Activated naive CD4-positive, alpha-beta T cell treated with anti-CD3 and anti-CD28 coated beads, Interleukin-2, amount 10 ng/mL, durations not matched to agents 7 days and 5 days (primary cell): ENCODE measurements at regions not wholly inside any gene's neighbourhood (a gene's known extent, or its start where the extent isn't known, plus 50 kb on each side); places are given as distances from the start of the nearest gene placed in this dataset.

Experiments used
- CTCF ChIA-PET: fragments of 350-600 bp; sonication (Branson Sonifier 250); formaldehyde crosslinking; loops from one replicate; lab custom pipeline; 2021; ENCODE audit warnings: antibody characterized with exemption; lab: Charles Lee
- DNase-seq: peaks from one replicate; pipeline ENCODE4 v3.0.0-alpha.2; 2020
- H3K27ac Mint-ChIP-seq: one replicate; pipeline ENCODE4 v1.8.0; 2021; ENCODE audit warnings: mild to moderate bottlenecking, moderate library complexity, mixed read lengths
- H3K27me3 Mint-ChIP-seq: one replicate; pipeline ENCODE4 v1.8.0; 2021; ENCODE audit warnings: mild to moderate bottlenecking, mixed read lengths
- H3K36me3 Mint-ChIP-seq: one replicate; pipeline ENCODE4 v1.8.0; 2021; ENCODE audit warnings: mixed read lengths
- H3K4me1 Mint-ChIP-seq: one replicate; pipeline ENCODE4 v1.8.0; 2021; ENCODE audit warnings: mixed read lengths
- H3K4me3 Mint-ChIP-seq: one replicate; pipeline ENCODE4 v1.8.0; 2021; ENCODE audit warnings: mild to moderate bottlenecking, moderate library complexity, mixed read lengths
- H3K9me3 Mint-ChIP-seq: one replicate; pipeline ENCODE4 v1.8.0; 2021; ENCODE audit warnings: mixed read lengths

GRCh38 chr16:76612497-76612896 is 335.3 kb downstream of the CNTNAP4 start:
- Mint-ChIP-seq H3K4me1 (no peaks in the 10 kb centered on the region), H3K4me3 (no peak overlapping the region), H3K9me3 (peaks cover 3% of the 10 kb centered on the region), H3K27ac (no peak overlapping the region), H3K27me3 (no peaks in the 10 kb centered on the region), H3K36me3 (no peaks in the 10 kb centered on the region)
- CTCF ChIA-PET: no interaction called here
- DNase-seq: no peak

GRCh38 chr16:76614269-76614668 is 337.1 kb downstream of the CNTNAP4 start:
- H3K27ac Mint-ChIP-seq: no peak overlapping the region
- H3K4me3 Mint-ChIP-seq: no peak overlapping the region
- H3K9me3 Mint-ChIP-seq: peaks cover 5% of the 10 kb centered on the region
- no peaks in the 10 kb centered on the region for H3K27me3 Mint-ChIP-seq
- DNase-seq: no peak
- no peaks in the 10 kb centered on the region for H3K36me3 Mint-ChIP-seq
- CTCF ChIA-PET: no interaction called here
- H3K4me1 Mint-ChIP-seq: no peaks in the 10 kb centered on the region

GRCh38 chr16:76622876-76623275 is 345.7 kb downstream of the CNTNAP4 start:
- Mint-ChIP-seq H3K27me3 (no peaks in the 10 kb centered on the region), H3K9me3 (peaks cover 8% of the 10 kb centered on the region), H3K4me1 (no peaks in the 10 kb centered on the region), H3K4me3 (no peak overlapping the region), H3K36me3 (no peaks in the 10 kb centered on the region), H3K27ac (no peak overlapping the region)
- no peak for DNase-seq
- CTCF ChIA-PET: no interaction called here

- Mint-ChIP-seq H3K4me1 (no peaks in the 10 kb centered on the region), H3K27me3 (no peaks in the 10 kb centered on the region), H3K27ac (no peak overlapping the region), H3K4me3 (no peak overlapping the region), H3K36me3 (no peaks in the 10 kb centered on the region), H3K9me3 (peaks cover 19% of the 10 kb centered on the region)
- no peak for DNase-seq
- CTCF ChIA-PET: no interaction called here
Observed at GRCh38 chr16:76634847-76635697, 357.9 kb downstream of the CNTNAP4 start.

- CTCF ChIA-PET: no interaction called here
- no peak for DNase-seq
- peaks cover 12% of the 10 kb centered on the region for H3K9me3 Mint-ChIP-seq
- H3K27me3 Mint-ChIP-seq: no peaks in the 10 kb centered on the region
- no peak overlapping the region for H3K4me3 Mint-ChIP-seq
- H3K27ac Mint-ChIP-seq: no peak overlapping the region
- H3K36me3 Mint-ChIP-seq: no peaks in the 10 kb centered on the region
- no peaks in the 10 kb centered on the region for H3K4me1 Mint-ChIP-seq
Observed at GRCh38 chr16:76639685-76640289, 362.6 kb downstream of the CNTNAP4 start.

GRCh38 chr16:76650582-76650981 is 373.4 kb downstream of the CNTNAP4 start:
- H3K9me3 Mint-ChIP-seq: no peaks in the 10 kb centered on the region

GRCh38 chr16:76653390-76654026 is 376.3 kb downstream of the CNTNAP4 start:
- DNase-seq: no peak
- H3K9me3 Mint-ChIP-seq: no peaks in the 10 kb centered on the region

More at GRCh38 chr16:76650582-76650981, 373.4 kb downstream of the CNTNAP4 start:
- Mint-ChIP-seq H3K36me3 (no peaks in the 10 kb centered on the region), H3K27me3 (no peaks in the 10 kb centered on the region), H3K27ac (no peak overlapping the region), H3K4me3 (no peak overlapping the region), H3K4me1 (no peaks in the 10 kb centered on the region)
- CTCF ChIA-PET: no interaction called here
- DNase-seq: no peak

GRCh38 chr16:76654088-76654820 is 377.1 kb downstream of the CNTNAP4 start:
- H3K36me3 Mint-ChIP-seq: no peaks in the 10 kb centered on the region
- no peaks in the 10 kb centered on the region for H3K9me3 Mint-ChIP-seq
- CTCF ChIA-PET: interaction anchor here (1.0 kb wide), 1 partner anchor 871 kb away, joined by 3 read pairs; no protein-coding TSS in a partner anchor
- no peak for DNase-seq
- no peaks in the 10 kb centered on the region for H3K27me3 Mint-ChIP-seq
- no peak overlapping the region for H3K4me3 Mint-ChIP-seq
- no peak overlapping the region for H3K27ac Mint-ChIP-seq
- no peaks in the 10 kb centered on the region for H3K4me1 Mint-ChIP-seq

More at GRCh38 chr16:76653390-76654026, 376.3 kb downstream of the CNTNAP4 start:
- Mint-ChIP-seq H3K36me3 (no peaks in the 10 kb centered on the region), H3K27me3 (no peaks in the 10 kb centered on the region), H3K27ac (no peak overlapping the region), H3K4me3 (no peak overlapping the region), H3K4me1 (no peaks in the 10 kb centered on the region)
- CTCF ChIA-PET: interaction anchor here (0.5 to 1.0 kb wide), 3 partner anchors 861 to 870 kb away, joined by 3 read pairs; no protein-coding TSS in a partner anchor

- Mint-ChIP-seq H3K27ac (no peak overlapping the region), H3K9me3 (no peaks in the 10 kb centered on the region), H3K4me3 (no peak overlapping the region), H3K27me3 (no peaks in the 10 kb centered on the region), H3K36me3 (no peaks in the 10 kb centered on the region), H3K4me1 (no peaks in the 10 kb centered on the region)
- no peak for DNase-seq
- CTCF ChIA-PET: no interaction called here
Observed at GRCh38 chr16:76656994-76657393, 379.8 kb downstream of the CNTNAP4 start.

GRCh38 chr16:76661691-76662235 is 384.6 kb downstream of the CNTNAP4 start:
- CTCF ChIA-PET: no interaction called here
- no peak overlapping the region for H3K27ac Mint-ChIP-seq
- no peaks in the 10 kb centered on the region for H3K9me3 Mint-ChIP-seq
- H3K27me3 Mint-ChIP-seq: no peaks in the 10 kb centered on the region
- no peaks in the 10 kb centered on the region for H3K36me3 Mint-ChIP-seq
- H3K4me1 Mint-ChIP-seq: no peaks in the 10 kb centered on the region
- no peak for DNase-seq
- no peak overlapping the region for H3K4me3 Mint-ChIP-seq

GRCh38 chr16:76665571-76666275 is 388.5 kb downstream of the CNTNAP4 start:
- Mint-ChIP-seq H3K36me3 (no peaks in the 10 kb centered on the region), H3K4me3 (no peak overlapping the region), H3K4me1 (no peaks in the 10 kb centered on the region), H3K27me3 (no peaks in the 10 kb centered on the region), H3K27ac (no peak overlapping the region), H3K9me3 (no peaks in the 10 kb centered on the region)
- DNase-seq: no peak
- CTCF ChIA-PET: no interaction called here

GRCh38 chr16:76668207-76668725 is 391.1 kb downstream of the CNTNAP4 start:
- H3K9me3 Mint-ChIP-seq: no peaks in the 10 kb centered on the region
- no peak for DNase-seq
- no peaks in the 10 kb centered on the region for H3K27me3 Mint-ChIP-seq
- H3K4me1 Mint-ChIP-seq: no peaks in the 10 kb centered on the region
- CTCF ChIA-PET: no interaction called here
- H3K4me3 Mint-ChIP-seq: no peak overlapping the region
- no peaks in the 10 kb centered on the region for H3K36me3 Mint-ChIP-seq
- no peak overlapping the region for H3K27ac Mint-ChIP-seq

- Mint-ChIP-seq H3K4me1 (no peaks in the 10 kb centered on the region), H3K27ac (no peak overlapping the region), H3K9me3 (no peaks in the 10 kb centered on the region), H3K27me3 (no peaks in the 10 kb centered on the region), H3K4me3 (no peak overlapping the region), H3K36me3 (no peaks in the 10 kb centered on the region)
- DNase-seq: no peak
- CTCF ChIA-PET: no interaction called here
Observed at GRCh38 chr16:76669288-76669687, 392.1 kb downstream of the CNTNAP4 start.
